HUES48 (cell line): ENCODE measurements at regions not wholly inside any gene's neighbourhood (a gene's known extent, or its start where the extent isn't known, plus 50 kb on each side); places are given as distances from the start of the nearest gene placed in this dataset.

Source experiments
- H3K27ac ChIP-seq: one replicate; pipeline ENCODE4 v1.7.0; 2013; ENCODE audit warnings: low read depth, low read length, inconsistent platforms
- H3K27me3 ChIP-seq: 2 replicates; pipeline ENCODE4 v1.6.1; 2013; ENCODE audit warnings: mild to moderate bottlenecking, low read length; ENCODE audit not compliant: control insufficient read depth, insufficient read depth
- H3K36me3 ChIP-seq: 2 replicates; pipeline ENCODE4 v1.6.1; 2013; ENCODE audit warnings: low read length; ENCODE audit not compliant: control insufficient read depth, insufficient read depth
- H3K4me1 ChIP-seq: 2 replicates; pipeline ENCODE4 v1.6.1; 2013; ENCODE audit warnings: mild to moderate bottlenecking, low read length; ENCODE audit not compliant: control insufficient read depth, insufficient read depth
- H3K4me3 ChIP-seq: 2 replicates; pipeline ENCODE4 v1.5.1; 2013; ENCODE audit warnings: mild to moderate bottlenecking, low read depth, low read length
- H3K9ac ChIP-seq: 2 replicates; pipeline ENCODE4 v1.6.1; 2013; ENCODE audit warnings: mild to moderate bottlenecking, low read depth, low read length, moderate library complexity
- H3K9me3 ChIP-seq: 2 replicates; pipeline ENCODE4 v1.6.1; 2013; ENCODE audit warnings: low read length; ENCODE audit not compliant: control insufficient read depth, insufficient read depth

DNA sequence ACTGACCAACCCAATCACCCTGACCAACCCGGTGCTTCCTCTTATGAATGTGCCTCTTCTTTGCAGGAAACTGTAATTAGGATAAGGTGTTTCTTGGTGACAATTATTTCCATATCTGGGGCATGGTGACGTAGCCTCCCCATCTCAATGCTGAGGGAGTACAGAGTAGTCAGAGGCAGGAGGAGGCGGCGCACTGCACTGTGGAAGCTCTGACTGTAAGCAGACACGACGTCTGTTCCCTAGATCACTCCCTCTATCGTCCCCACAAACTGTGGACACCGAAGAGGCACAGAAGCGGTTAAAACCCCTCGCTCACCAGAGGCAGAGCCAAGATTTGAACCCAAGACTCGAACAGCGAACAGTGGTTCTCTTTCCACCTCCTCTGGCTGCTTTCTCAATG is 231.0 kb upstream of the IGF1R start:
- Histone ChIP-seq H3K27me3 (peaks cover 22% of the 10 kb centered on the region), H3K9me3 (no peaks in the 10 kb centered on the region), H3K4me3 (no peak overlapping the region), H3K27ac (no peak overlapping the region), H3K36me3 (no peaks in the 10 kb centered on the region), H3K9ac (no peak overlapping the region), H3K4me1 (peaks cover 3% of the 10 kb centered on the region; the same call in 1 of the 2 replicates)

DNA sequence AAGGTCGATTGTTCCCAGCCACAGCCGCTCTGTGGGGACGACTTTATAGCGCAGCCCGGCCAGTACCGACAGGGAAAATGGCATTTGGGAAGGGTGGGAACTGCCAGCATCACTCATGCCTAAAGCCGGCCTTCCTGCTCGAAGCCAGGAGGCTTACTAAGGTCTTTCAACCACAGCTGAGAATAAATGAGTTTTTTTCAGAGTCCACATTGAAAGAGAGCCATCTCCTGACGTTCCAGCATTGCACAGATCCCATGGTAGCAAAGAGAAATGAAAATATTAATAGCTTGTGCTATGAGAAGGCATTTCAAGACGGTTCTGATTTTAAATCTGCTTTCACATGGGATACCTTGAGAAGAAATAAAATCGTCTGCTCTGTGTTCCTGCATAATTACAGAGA is 230.2 kb upstream of the IGF1R start:
- Histone ChIP-seq H3K9ac (no peak overlapping the region), H3K27me3 (peaks cover 30% of the 10 kb centered on the region), H3K27ac (no peak overlapping the region), H3K4me3 (no peak overlapping the region), H3K4me1 (peaks cover 3% of the 10 kb centered on the region; the same call in 1 of the 2 replicates), H3K9me3 (no peaks in the 10 kb centered on the region), H3K36me3 (no peaks in the 10 kb centered on the region)

DNA sequence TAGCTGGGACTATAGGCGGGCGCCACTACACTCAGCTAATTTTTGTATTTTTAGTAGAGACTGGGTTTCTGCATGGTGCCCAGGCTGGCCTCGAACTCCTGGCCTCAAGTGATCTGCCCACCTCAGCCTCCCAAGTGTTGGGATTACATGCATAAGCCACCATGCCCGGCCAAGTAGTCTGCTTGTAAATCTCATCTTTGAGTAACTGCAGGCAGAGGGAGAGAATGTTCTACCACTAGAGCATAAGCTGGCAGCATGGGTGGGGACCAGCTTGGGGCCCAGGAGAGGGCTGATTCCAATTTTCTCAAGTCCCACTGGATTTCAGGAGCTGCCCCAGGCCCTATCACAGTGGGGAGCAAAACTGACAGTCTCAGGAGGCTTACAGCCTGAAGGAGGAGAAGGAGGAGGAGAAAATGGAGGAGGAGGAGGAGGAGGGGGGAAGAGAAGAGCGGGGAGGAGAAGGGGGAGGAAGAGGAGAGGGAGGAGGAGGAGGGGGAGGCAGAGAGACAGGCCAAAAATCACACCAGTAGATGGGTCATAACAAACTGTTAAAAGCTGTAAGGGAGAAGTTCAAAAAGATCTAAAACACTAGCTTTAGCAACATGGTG is 229.1 kb upstream of the IGF1R start:
- Histone ChIP-seq H3K4me1 (peaks cover 3% of the 10 kb centered on the region; the same call in 1 of the 2 replicates), H3K36me3 (no peaks in the 10 kb centered on the region), H3K27ac (no peak overlapping the region), H3K9ac (no peak overlapping the region), H3K4me3 (no peak overlapping the region), H3K27me3 (peaks cover 39% of the 10 kb centered on the region), H3K9me3 (no peaks in the 10 kb centered on the region)

DNA sequence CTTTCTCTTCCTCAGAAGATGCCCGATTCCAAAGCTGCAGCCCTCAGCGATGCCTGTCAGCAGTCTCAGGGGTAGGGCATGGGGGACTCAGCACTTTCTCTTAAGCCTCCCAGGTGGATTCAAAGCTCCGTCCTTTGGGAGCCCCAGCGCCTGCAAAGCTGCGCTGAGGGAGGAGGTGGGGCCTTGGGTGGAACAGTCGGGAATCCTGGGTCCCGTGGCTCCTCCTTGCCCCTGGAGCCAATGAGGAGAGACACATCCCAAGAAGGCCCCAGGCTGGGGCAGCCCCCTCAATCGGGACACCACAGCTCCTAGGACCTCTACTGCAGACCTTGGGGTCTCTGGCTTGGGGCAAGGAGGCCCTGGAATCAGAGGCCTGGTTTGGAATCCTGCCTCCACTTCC is 227.5 kb upstream of the IGF1R start:
- H3K9me3 ChIP-seq = no peaks in the 10 kb centered on the region
- H3K9ac ChIP-seq = no peak overlapping the region
- H3K4me3 ChIP-seq = no peak overlapping the region
- H3K36me3 ChIP-seq = no peaks in the 10 kb centered on the region
- H3K27ac ChIP-seq = no peak overlapping the region
- peaks cover 3% of the 10 kb centered on the region; the same call in 1 of the 2 replicates for H3K4me1 ChIP-seq
- peaks cover 39% of the 10 kb centered on the region for H3K27me3 ChIP-seq

DNA sequence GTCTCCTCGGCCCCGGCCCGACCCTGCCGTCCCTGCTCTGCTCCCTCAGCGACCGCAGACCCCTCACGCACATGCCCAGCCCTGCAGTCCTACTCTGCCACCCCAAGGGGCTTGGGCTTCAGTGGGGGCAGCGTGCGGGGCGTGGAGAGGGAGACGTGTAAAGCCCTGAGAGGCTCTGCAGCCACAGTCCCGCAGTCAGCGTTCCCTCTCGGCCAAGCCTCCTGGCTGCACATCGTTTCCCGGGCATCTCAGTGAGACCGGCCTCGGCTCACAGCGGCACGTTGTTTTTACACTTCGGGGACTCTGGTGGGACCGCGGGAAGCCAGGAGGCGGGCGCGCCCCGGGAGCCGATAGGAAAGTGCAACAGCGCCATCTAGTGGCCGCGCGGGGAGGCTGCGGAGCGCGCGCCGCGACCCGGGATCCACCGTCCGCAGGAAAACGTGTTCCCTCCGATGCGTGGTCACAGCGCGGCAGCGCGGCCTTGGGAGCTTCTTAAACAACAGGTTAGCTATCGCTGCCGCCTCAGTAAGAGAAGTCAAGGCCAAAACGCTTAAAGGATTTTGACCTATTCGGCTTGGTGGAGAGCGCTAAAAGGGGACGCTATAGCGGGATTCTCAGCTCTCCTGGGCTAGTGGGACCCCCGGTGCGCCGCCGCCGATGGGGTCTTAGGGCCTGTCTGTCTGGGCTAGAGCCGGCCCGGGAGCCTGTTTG is 226.8 kb upstream of the IGF1R start:
- H3K4me1 ChIP-seq = peaks cover 3% of the 10 kb centered on the region; the same call in 1 of the 2 replicates
- peaks cover 43% of the 10 kb centered on the region for H3K27me3 ChIP-seq
- peak overlapping the region; percentile 59 for H3K4me3 ChIP-seq
- H3K9me3 ChIP-seq = no peaks in the 10 kb centered on the region
- H3K36me3 ChIP-seq = no peaks in the 10 kb centered on the region
- H3K27ac ChIP-seq = no peak overlapping the region
- no peak overlapping the region for H3K9ac ChIP-seq

DNA sequence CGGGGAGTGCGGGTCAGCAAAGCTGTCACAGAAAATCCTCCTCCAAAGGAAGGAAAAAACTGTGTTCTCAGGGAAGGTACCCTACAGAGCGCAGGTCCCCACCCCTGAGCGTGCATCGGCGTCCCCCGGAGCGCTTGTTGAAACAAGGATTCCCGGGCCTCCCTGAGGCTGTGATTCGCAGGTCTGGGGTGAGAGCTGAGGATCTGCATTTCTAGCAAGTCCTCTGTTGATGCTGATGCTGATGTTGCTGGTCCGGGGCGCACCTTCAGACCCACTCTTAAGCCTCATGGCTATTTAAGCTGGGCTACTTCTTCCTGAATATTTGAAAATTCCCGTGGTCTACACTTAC is 226.2 kb upstream of the IGF1R start:
- no peak overlapping the region for H3K9ac ChIP-seq
- peak overlapping the region; percentile 59 for H3K4me3 ChIP-seq

DNA sequence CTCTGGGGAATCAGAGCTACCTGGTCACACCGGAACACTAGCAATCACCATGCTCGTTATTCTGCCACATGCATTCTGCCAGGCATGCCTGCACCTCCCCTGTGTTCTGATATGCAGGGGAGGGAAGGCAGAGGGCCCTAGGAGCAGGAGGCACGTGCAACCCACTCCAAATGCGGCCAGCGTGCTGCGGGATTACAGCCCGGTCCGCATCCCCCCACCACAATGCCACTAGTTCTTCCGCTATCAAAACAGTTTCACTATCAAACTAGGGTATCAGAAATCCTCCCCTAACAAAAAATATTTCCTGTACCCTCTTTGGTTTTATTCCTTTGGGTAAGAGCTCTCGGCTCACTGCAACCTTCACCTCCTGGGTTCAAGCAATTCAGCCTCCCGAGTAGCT is 223.2 kb upstream of the IGF1R start:
- Histone ChIP-seq H3K4me1 (peaks cover 3% of the 10 kb centered on the region; the same call in 1 of the 2 replicates), H3K36me3 (no peaks in the 10 kb centered on the region), H3K9ac (no peak overlapping the region), H3K4me3 (no peak overlapping the region), H3K27me3 (peaks cover 75% of the 10 kb centered on the region), H3K27ac (no peak overlapping the region), H3K9me3 (0 out of 2 replicates have a peak, but pooled peaks cover 3% of the 10 kb centered on the region)

More for the DNA sequence above, 226.2 kb upstream of the IGF1R start:
- H3K4me1 ChIP-seq = peaks cover 3% of the 10 kb centered on the region; the same call in 1 of the 2 replicates
- H3K27me3 ChIP-seq = peaks cover 47% of the 10 kb centered on the region
- H3K27ac ChIP-seq = no peak overlapping the region
- no peaks in the 10 kb centered on the region for H3K36me3 ChIP-seq
- H3K9me3 ChIP-seq = no peaks in the 10 kb centered on the region

DNA sequence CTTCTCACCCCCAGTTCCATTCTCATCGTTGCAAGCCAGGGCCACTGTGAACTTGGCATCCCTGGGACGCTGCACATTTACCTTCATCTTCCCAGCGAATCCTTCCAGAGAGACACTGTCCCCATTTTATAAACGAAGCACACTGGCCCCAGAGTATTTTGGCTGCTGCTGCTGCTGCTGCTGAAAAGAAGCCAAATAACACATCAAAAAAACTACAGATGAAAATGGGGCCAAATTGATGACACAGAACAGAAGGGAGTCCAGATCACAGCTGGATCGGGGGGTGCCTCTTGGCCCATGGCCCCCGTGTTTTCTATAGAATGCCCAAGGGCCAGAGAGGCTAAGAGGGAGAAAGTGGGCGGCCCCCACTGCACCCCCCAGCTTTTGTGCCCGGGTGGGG is 221.0 kb upstream of the IGF1R start:
- no peak overlapping the region for H3K27ac ChIP-seq
- no peaks in the 10 kb centered on the region for H3K36me3 ChIP-seq
- H3K9me3 ChIP-seq = 0 out of 2 replicates have a peak, but pooled peaks cover 3% of the 10 kb centered on the region
- H3K9ac ChIP-seq = no peak overlapping the region
- H3K4me3 ChIP-seq = no peak overlapping the region
- H3K4me1 ChIP-seq = no peaks in the 10 kb centered on the region
- peaks cover 56% of the 10 kb centered on the region for H3K27me3 ChIP-seq

DNA sequence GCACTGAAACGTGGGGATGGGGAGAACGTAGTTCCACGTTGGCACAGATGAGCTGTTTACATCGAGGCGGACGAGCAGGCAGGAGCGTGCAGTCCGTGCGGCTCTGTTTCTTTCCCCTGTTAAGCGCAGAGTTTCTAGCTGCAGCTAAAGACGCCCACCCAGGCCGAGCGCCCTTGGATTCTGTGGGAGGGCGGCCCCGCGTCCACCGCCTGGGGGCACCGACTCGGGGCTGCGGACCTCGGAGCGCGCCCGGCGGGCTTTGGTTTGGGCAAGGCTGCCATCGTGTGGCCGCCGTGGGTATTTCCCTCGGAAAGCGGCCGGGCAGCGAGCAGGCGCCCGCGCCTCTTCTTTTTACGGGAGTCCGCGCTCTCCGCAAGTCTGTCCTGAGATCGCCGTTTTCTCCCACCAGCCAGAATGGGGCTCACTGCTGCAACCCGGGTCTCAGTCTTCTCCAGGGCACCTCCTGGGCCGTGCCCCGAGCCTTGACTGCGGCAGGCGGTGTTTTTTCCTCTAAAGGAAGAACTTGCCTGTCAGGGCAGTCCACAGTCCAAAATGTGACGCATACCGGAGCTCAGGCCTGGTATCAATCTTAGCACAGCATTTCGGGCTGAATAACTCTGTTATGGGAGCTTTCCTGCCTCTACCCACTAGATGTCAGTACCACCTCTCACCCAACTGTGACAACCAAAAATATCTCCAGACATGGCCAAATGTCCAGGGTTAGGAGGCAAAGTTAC is 219.9 kb upstream of the IGF1R start:
- no peak overlapping the region for H3K27ac ChIP-seq
- H3K4me3 ChIP-seq = peak overlapping the region; percentile 55
- H3K9me3 ChIP-seq = 0 out of 2 replicates have a peak, but pooled peaks cover 3% of the 10 kb centered on the region
- H3K4me1 ChIP-seq = no peaks in the 10 kb centered on the region
- peaks cover 45% of the 10 kb centered on the region for H3K27me3 ChIP-seq
- H3K9ac ChIP-seq = no peak overlapping the region
- H3K36me3 ChIP-seq = no peaks in the 10 kb centered on the region

DNA sequence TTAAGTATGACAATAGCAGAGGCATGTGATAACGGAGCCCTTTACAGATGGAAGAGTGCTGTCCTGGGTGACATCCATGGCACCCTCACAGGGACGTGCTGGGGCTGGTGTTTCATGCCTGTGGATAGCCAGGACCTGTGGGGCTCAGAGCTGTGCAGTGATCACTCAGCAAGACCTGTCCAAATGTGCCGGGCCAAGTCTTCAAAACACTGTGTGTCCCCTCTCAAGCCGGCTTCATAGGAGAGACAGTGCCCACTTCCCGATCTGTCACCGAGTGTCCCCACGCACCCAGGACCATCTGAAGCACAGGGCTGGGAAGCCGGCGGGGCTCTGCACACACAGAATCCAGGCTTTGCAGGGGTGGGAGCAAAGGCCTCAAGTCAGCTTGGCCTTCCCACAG is 217.2 kb upstream of the IGF1R start:
- H3K4me1 ChIP-seq = no peaks in the 10 kb centered on the region
- H3K4me3 ChIP-seq = no peak overlapping the region
- 0 out of 2 replicates have a peak, but pooled peaks cover 3% of the 10 kb centered on the region for H3K9me3 ChIP-seq
- H3K36me3 ChIP-seq = no peaks in the 10 kb centered on the region
- peaks cover 37% of the 10 kb centered on the region for H3K27me3 ChIP-seq
- H3K9ac ChIP-seq = no peak overlapping the region
- no peak overlapping the region for H3K27ac ChIP-seq

DNA sequence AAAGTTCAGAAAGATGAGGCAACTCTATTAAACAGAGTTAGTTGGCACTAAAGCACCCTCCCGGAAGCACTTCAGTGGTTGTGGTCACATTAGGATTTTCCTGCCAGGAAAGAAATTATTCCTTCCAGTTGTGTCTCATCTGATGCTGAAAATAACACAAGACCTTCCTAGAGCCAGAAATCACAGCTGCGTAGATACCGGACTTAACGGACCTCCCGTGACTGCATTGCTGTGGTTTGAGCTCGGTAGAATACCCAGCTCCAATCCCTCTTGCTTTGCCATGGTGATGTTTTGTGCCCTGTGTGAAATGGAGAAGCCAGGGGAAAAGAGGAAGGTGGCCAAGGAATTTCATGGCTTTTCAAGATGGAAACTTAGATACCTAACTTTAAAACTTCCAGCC is 215.0 kb upstream of the IGF1R start:
- H3K4me1 ChIP-seq = no peaks in the 10 kb centered on the region
- H3K27ac ChIP-seq = no peak overlapping the region
- H3K4me3 ChIP-seq = no peak overlapping the region
- peaks cover 20% of the 10 kb centered on the region for H3K27me3 ChIP-seq
- H3K9me3 ChIP-seq = 0 out of 2 replicates have a peak, but pooled peaks cover 3% of the 10 kb centered on the region
- H3K9ac ChIP-seq = no peak overlapping the region
- H3K36me3 ChIP-seq = no peaks in the 10 kb centered on the region
